ENCODE measurements at regions not wholly inside any gene's neighbourhood (a gene's known extent, or its start where the extent isn't known, plus 50 kb on each side); places are given as distances from the start of the nearest gene placed in this dataset.

DNA sequence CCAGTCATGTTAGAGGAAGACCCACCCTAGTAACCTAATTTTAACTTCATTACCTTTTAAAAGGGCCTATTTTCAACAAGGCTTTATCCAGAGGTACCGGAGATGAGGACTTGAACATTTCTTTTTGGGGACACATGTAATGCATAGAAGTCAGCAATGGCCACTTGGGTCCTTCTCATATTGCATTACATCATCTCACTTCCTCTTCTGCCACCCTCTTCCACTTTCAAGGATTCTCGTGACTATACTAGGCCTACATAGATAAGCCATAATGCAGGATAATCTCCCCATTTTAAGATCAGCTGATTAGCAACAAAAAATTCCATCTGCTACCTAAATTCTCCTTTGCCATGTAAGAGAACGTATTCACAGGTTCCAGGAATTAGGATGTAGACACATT lies 557.2 kb downstream of the KCTD12 start:
- Histone ChIP-seq H3K79me2 (ENCODE audit: control insufficient read depth, insufficient read depth, low read length) (no peaks in the 10 kb centered on the region), H2AFZ (ENCODE audit: low read depth, low read length) (no peak overlapping the region), H3K36me3 (ENCODE audit: control insufficient read depth in 2 of 2, extremely low read depth in 1 of 2, insufficient read depth in 2 of 2, low read length in 2 of 2) (no peaks in the 10 kb centered on the region), H3K9ac (replicated peaks; ENCODE audit: extremely low read depth, insufficient read depth, low read length) (no peak overlapping the region), H3K9me3 (replicated peaks; ENCODE audit: control insufficient read depth, insufficient read depth, low read length) (no peaks in the 10 kb centered on the region), H3K4me1 (ENCODE audit: control insufficient read depth, extremely low read depth, insufficient read depth, low read length) (no peaks in the 10 kb centered on the region), H3K4me2 (ENCODE audit: insufficient read depth, low read length) (no peak overlapping the region), H3K9me1 (replicated peaks; ENCODE audit: control insufficient read depth, extremely low read depth, insufficient read depth, low read length) (no peaks in the 10 kb centered on the region), H3K4me3 (replicated peaks in 1 of 3; ENCODE audit: insufficient read depth in 1 of 3, low read depth in 1 of 3, low read length in 3 of 3) (no peak overlapping the region), H3K27ac (ENCODE audit: insufficient read depth, low read depth, low read length) (no peak overlapping the region), H3K27me3 (ENCODE audit: control insufficient read depth in 2 of 2, insufficient read depth in 2 of 2, low read length in 2 of 2) (peaks cover 0 to 2% of the 10 kb centered on the region in 2 experiments), H4K20me1 (replicated peaks; ENCODE audit: control insufficient read depth, extremely low read depth, insufficient read depth, low read length) (no peaks in the 10 kb centered on the region)
- no peak for FAIRE-seq
- ChIA-PET CTCF (no interaction called here), POLR2A (no interaction called here)
- intact Hi-C loops (cut with micrococcal nuclease) (no loop called here), dilution Hi-C loops (cut with MboI; ENCODE audit: extremely low pct_ligation_motif_present, low sequenced_read_pairs) (no loop called here)
- DNase-seq (ENCODE audit: low read depth, low spot score) = no peak
- TF ChIP-seq GATA2 (IDR thresholded peaks at IDR 0.05; ENCODE audit: insufficient read depth, insufficient read length, low read depth, low read length) (no peak), FOS (IDR thresholded peaks at IDR 0.05; ENCODE audit: borderline replicate concordance, insufficient read depth, low read length) (no peak), POLR2A (IDR thresholded peaks at IDR 0.05; ENCODE audit: low read depth, low read length) (no peak), JUN (IDR thresholded peaks at IDR 0.05; ENCODE audit: borderline replicate concordance, insufficient read depth, insufficient read length, low read depth) (no peak), POLR2AphosphoS5 (IDR thresholded peaks at IDR 0.05; ENCODE audit: insufficient read depth, low read depth, low read length) (no peak), MYC (IDR thresholded peaks at IDR 0.05; ENCODE audit: low read depth, low read length) (no peak)
- BruUV-seq (replicated peaks) = no TSS peak

DNA sequence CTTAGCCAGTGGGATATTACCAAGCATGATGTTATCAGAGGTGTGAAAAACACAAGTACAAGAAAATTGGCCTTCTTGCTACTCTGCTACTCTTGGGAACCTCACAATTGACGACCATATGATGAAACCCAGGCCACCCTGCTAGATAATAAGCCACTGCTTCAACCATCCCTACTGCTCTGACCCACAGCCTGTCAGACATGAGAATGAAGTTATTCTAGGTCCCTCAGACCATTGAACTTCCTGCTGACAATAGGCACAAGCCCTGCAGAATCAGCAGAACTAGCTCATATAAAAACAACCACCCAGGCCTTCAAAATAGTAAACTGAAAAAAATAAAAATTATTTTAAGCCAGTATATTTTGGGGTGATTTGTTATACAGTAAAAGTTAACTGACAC lies 559.9 kb downstream of the KCTD12 start:
- H3K4me1 ChIP-seq (ENCODE audit: control insufficient read depth, extremely low read depth, insufficient read depth, low read length) = no peaks in the 10 kb centered on the region
- no peaks in the 10 kb centered on the region for H3K36me3 ChIP-seq (ENCODE audit: control insufficient read depth in 2 of 2, extremely low read depth in 1 of 2, insufficient read depth in 2 of 2, low read length in 2 of 2)
- no peak for FAIRE-seq
- POLR2A ChIA-PET = no interaction called here
- H3K9me1 ChIP-seq (replicated peaks; ENCODE audit: control insufficient read depth, extremely low read depth, insufficient read depth, low read length) = no peaks in the 10 kb centered on the region
- no peak overlapping the region for H3K4me2 ChIP-seq (ENCODE audit: insufficient read depth, low read length)
- no TSS peak for BruUV-seq (replicated peaks)
- H3K4me3 ChIP-seq (replicated peaks in 1 of 3; ENCODE audit: insufficient read depth in 1 of 3, low read depth in 1 of 3, low read length in 3 of 3) = no peak overlapping the region
- TF ChIP-seq EZH2 (IDR thresholded peaks at IDR 0.05; ENCODE audit: borderline replicate concordance, low read depth, low read length, severe bottlenecking) = no peak
- TF ChIP-seq MYC (IDR thresholded peaks at IDR 0.05; ENCODE audit: low read depth, low read length) = no peak
- TF ChIP-seq, protein P1, sequence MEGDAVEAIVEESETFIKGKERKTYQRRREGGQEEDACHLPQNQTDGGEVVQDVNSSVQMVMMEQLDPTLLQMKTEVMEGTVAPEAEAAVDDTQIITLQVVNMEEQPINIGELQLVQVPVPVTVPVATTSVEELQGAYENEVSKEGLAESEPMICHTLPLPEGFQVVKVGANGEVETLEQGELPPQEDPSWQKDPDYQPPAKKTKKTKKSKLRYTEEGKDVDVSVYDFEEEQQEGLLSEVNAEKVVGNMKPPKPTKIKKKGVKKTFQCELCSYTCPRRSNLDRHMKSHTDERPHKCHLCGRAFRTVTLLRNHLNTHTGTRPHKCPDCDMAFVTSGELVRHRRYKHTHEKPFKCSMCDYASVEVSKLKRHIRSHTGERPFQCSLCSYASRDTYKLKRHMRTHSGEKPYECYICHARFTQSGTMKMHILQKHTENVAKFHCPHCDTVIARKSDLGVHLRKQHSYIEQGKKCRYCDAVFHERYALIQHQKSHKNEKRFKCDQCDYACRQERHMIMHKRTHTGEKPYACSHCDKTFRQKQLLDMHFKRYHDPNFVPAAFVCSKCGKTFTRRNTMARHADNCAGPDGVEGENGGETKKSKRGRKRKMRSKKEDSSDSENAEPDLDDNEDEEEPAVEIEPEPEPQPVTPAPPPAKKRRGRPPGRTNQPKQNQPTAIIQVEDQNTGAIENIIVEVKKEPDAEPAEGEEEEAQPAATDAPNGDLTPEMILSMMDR (IDR thresholded peaks at IDR 0.05; ENCODE audit: extremely low read depth in 1 of 2, insufficient read depth in 1 of 2, low read depth in 1 of 2, low read length in 2 of 2) = no peak
- dilution Hi-C loops (cut with MboI; ENCODE audit: extremely low pct_ligation_motif_present, low sequenced_read_pairs) (no loop called here), intact Hi-C loops (cut with micrococcal nuclease) (no loop called here)
- no peak overlapping the region for H2AFZ ChIP-seq (ENCODE audit: low read depth, low read length)
- no peak overlapping the region for H3K27ac ChIP-seq (ENCODE audit: insufficient read depth, low read depth, low read length)
- no peaks in the 10 kb centered on the region for H4K20me1 ChIP-seq (replicated peaks; ENCODE audit: control insufficient read depth, extremely low read depth, insufficient read depth, low read length)
- no peaks in the 10 kb centered on the region for H3K79me2 ChIP-seq (ENCODE audit: control insufficient read depth, insufficient read depth, low read length)
- peaks cover 0 to 2% of the 10 kb centered on the region in 2 experiments for H3K27me3 ChIP-seq (ENCODE audit: control insufficient read depth in 2 of 2, insufficient read depth in 2 of 2, low read length in 2 of 2)
- H3K9me3 ChIP-seq (replicated peaks; ENCODE audit: control insufficient read depth, insufficient read depth, low read length) = no peaks in the 10 kb centered on the region
- CTCF ChIA-PET = no interaction called here
- DNase-seq (ENCODE audit: low read depth, low spot score) = no peak
- no peak overlapping the region for H3K9ac ChIP-seq (replicated peaks; ENCODE audit: extremely low read depth, insufficient read depth, low read length)

Data from endothelial cell of umbilical vein (primary cell).